Kidney epithelial cell (primary cell): ENCODE measurements at regions not wholly inside any gene's neighbourhood (a gene's known extent, or its start where the extent isn't known, plus 50 kb on each side); places are given as distances from the start of the nearest gene placed in this dataset.

Experiments
- DNase-seq: peaks from one replicate; pipeline ENCODE4 v3.0.0-alpha.2; 2010; ENCODE audit warnings: low read depth
- H3K27me3 ChIP-seq: 2 replicates; pipeline ENCODE4 v1.6.0; 2011; ENCODE audit warnings: low read length; ENCODE audit not compliant: control insufficient read depth, insufficient read depth
- H3K36me3 ChIP-seq: 2 replicates; pipeline ENCODE4 v1.5.1; 2011; ENCODE audit warnings: low read length; ENCODE audit not compliant: control insufficient read depth, insufficient read depth
- H3K4me3 ChIP-seq: 2 replicates; pipeline ENCODE4 v1.5.1; 2011; ENCODE audit warnings: low read depth, mild to moderate bottlenecking, control low read depth, low read length
- TF ChIP-seq, protein P1 (sequence below): IDR thresholded peaks from 2 replicates; pipeline ENCODE4 v1.5.1; 2011; ENCODE audit warnings: mild to moderate bottlenecking, moderate library complexity, low read length, control low read depth, inconsistent platforms; ENCODE audit not compliant: insufficient read depth, poor library complexity, severe bottlenecking

DNA sequence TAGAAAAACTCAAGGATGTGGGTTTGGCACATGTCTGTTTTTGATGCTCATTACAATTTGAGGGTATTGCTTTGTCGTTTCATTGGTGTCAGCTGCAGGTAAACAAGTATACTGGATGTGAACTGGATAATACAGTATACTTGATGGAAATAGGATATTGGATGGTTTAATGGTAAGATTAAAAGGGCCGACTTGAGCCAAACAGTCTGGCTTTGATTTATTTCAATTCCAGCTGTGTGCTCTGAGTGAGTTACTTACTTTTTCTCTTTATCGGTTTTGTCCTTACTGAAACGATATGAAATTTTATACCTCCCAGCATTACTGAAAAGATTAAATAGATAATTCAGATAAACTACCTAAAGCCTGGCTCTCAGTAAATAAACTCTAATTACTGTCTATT, 227.6 kb downstream of the ASXL3 start:
- no peak for DNase-seq
- TF ChIP-seq, protein P1, sequence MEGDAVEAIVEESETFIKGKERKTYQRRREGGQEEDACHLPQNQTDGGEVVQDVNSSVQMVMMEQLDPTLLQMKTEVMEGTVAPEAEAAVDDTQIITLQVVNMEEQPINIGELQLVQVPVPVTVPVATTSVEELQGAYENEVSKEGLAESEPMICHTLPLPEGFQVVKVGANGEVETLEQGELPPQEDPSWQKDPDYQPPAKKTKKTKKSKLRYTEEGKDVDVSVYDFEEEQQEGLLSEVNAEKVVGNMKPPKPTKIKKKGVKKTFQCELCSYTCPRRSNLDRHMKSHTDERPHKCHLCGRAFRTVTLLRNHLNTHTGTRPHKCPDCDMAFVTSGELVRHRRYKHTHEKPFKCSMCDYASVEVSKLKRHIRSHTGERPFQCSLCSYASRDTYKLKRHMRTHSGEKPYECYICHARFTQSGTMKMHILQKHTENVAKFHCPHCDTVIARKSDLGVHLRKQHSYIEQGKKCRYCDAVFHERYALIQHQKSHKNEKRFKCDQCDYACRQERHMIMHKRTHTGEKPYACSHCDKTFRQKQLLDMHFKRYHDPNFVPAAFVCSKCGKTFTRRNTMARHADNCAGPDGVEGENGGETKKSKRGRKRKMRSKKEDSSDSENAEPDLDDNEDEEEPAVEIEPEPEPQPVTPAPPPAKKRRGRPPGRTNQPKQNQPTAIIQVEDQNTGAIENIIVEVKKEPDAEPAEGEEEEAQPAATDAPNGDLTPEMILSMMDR: no peak
- Histone ChIP-seq H3K36me3 (no peaks in the 10 kb centered on the region), H3K4me3 (no peak overlapping the region), H3K27me3 (no peaks in the 10 kb centered on the region)

DNA sequence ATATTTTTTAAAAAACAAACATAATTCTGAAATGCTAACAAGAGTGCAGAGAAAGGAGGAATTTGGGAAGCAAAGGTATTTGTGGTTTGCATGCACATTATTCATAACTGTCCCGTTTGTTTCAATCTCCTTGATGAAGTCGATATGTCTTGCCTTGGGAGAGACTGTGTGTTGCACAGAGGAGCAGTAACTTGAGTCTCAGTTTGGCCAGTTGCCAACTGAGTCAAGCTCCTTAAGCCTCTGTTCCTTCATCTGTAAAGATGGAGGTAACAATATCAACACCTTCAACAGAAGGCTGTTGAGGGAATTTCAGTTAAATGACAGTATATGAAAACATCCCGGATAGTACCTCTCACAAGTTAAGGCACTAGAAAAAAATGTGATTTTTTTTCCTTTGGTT, 226.2 kb downstream of the ASXL3 start:
- no peak overlapping the region for H3K4me3 ChIP-seq
- TF ChIP-seq, protein P1: no peak
- no peak for DNase-seq

DNA sequence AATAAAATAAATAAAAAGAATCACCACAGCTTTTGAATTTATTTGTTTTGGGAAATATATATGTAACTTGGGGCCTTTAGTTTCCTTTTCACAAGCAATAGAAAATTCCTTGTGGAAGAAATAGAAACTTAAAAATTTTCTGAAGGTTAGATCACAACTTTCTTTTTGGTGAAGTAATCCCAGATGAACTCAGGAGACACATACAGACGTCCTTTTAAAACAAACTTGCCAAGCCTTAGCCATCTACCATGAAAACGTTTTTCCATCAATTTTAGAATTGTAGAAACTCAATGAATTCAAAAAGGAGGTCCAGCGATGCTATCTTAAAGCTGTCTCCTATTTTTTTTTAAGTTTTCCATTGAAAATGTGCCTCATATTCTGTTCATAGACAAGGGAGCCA, 225.6 kb downstream of the ASXL3 start:
- DNase-seq: no peak
- no peaks in the 10 kb centered on the region for H3K27me3 ChIP-seq
- no peak overlapping the region for H3K4me3 ChIP-seq
- no peaks in the 10 kb centered on the region for H3K36me3 ChIP-seq
- TF ChIP-seq, protein P1: no peak

More for the DNA sequence above, 226.2 kb downstream of the ASXL3 start:
- H3K27me3 ChIP-seq: no peaks in the 10 kb centered on the region
- H3K36me3 ChIP-seq: no peaks in the 10 kb centered on the region

DNA sequence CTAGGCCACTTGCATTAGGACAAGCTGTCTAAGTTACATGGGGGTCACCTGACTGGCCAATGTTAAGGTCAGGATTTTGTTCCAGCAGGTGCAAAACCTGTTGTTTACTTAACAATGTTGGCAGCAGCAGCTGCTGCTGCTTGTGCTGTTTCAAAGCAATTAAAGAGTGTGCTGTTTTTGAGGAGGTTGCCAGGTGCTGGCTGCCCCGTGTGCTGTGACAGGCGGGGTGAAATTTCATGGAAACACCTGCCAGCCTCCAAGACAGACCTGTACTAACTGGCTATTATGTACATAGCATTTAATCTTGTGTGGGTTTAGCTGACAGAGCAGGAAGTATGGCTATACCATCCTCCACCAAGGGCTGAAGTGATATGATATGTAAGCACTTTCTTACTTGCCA, 224.9 kb downstream of the ASXL3 start:
- Histone ChIP-seq H3K4me3 (no peak overlapping the region), H3K36me3 (no peaks in the 10 kb centered on the region), H3K27me3 (no peaks in the 10 kb centered on the region)
- no peak for DNase-seq
- TF ChIP-seq, protein P1: no peak
